Astrocyte of the cerebellum (primary cell): ENCODE measurements at regions not wholly inside any gene's neighbourhood (a gene's known extent, or its start where the extent isn't known, plus 50 kb on each side); places are given as distances from the start of the nearest gene placed in this dataset.

ENCODE experiments used
- DNase-seq: peaks from one replicate; pipeline ENCODE4 v3.0.0-alpha.2; 2011; ENCODE audit warnings: low read depth
- H3K4me3 ChIP-seq: 2 replicates; pipeline ENCODE4 v1.5.1; 2011; ENCODE audit warnings: mild to moderate bottlenecking, low read depth, low read length, moderate library complexity
- CTCF ChIP-seq: IDR thresholded peaks from 2 replicates; pipeline ENCODE4 v1.5.1; 2012; ENCODE audit warnings: low read length, low read depth, moderate library complexity, mild to moderate bottlenecking; ENCODE audit errors: missing control alignments
- in situ Hi-C: cut with HindIII; loops from 2 replicates; pipeline ENCODE4 v1.10.0; 2017; ENCODE audit warnings: low sequenced_read_pairs

GRCh38 chr3:5540532-5540931 lies 353.0 kb downstream of the EDEM1 start:
- TF ChIP-seq CTCF: no peak
- in situ Hi-C loops: no loop called here
- DNase-seq: no peak
- H3K4me3 ChIP-seq: no peak overlapping the region

- TF ChIP-seq CTCF: no peak
- in situ Hi-C loops: no loop called here
- H3K4me3 ChIP-seq: no peak overlapping the region
- no peak for DNase-seq
Observed at GRCh38 chr3:5542472-5542871, 355.0 kb downstream of the EDEM1 start.

DNA sequence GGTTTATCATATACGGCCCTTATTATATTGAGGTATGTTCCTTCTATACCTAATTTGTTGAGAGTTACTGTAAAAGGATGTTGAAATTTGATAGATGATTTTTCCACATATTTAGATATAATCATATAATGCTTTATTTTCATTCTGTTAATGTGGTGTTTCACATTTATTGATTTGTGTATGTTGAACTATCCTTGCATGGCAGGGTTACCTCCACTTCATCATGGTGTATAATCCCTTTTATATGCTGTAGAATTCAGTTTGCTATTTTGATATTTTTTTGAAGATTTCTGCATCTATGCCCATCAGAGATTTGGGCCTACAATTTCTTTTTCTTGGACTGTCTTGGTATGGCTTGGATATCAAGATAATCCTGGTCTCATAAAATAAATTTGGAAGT lies 355.5 kb downstream of the EDEM1 start:
- no peak for TF ChIP-seq CTCF
- H3K4me3 ChIP-seq: no peak overlapping the region
- no peak for DNase-seq
- in situ Hi-C loops: no loop called here

DNA sequence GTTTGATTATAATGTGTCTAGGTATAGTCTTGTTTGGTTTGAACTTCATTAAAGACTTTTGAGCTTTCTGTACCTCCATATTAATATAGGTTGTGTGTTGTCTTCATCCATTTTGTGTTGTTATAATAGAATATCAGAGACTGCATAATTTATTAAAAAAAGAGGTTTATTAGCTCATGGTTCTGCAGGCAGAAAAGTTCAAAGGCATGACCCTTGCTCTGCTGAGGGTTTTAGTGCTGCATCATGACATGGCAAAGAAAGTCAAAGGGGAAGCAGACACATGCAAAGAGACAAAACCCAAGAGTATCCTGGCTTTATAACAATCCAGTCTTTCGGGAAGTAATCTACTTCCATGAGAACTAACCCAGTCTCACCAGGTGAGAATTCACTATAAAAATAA lies 358.2 kb downstream of the EDEM1 start:
- no peak for DNase-seq
- no peak for TF ChIP-seq CTCF
- H3K4me3 ChIP-seq: no peak overlapping the region
- in situ Hi-C loops: no loop called here

GRCh38 chr3:5553203-5553602 lies 365.7 kb downstream of the EDEM1 start:
- in situ Hi-C loops: no loop called here
- no peak for TF ChIP-seq CTCF
- DNase-seq: no peak
- H3K4me3 ChIP-seq: no peak overlapping the region

GRCh38 chr3:5554245-5554747 lies 366.8 kb downstream of the EDEM1 start:
- in situ Hi-C loops: no loop called here
- TF ChIP-seq CTCF: no peak
- H3K4me3 ChIP-seq: no peak overlapping the region
- DNase-seq: no peak

- TF ChIP-seq CTCF: no peak
- in situ Hi-C loops: no loop called here
- no peak overlapping the region for H3K4me3 ChIP-seq
- DNase-seq: no peak
Observed at GRCh38 chr3:5560199-5560598, 372.7 kb downstream of the EDEM1 start.
